Kidney (tissue), 13 donors: ENCODE measurements at regions not wholly inside any gene's neighbourhood (a gene's known extent, or its start where the extent isn't known, plus 50 kb on each side); places are given as distances from the start of the nearest gene placed in this dataset.

Experiments
- DNase-seq, 5 donors: peaks; one replicate each; pipeline ENCODE4 v3.0.0-alpha.2; 2013 to 2020
- FAIRE-seq: peaks from 2 replicates; lab custom pipeline; 2012; peaks lifted over from hg19 to GRCh38; lab: Jason Lieb, UNC
- H3K27ac ChIP-seq, 2 donors: one replicate each; pipeline ENCODE4 v1.7.0; 2013; ENCODE audit warnings: low read depth in 2 of 2, low read length in 2 of 2, inconsistent platforms in 1 of 2
- H3K27me3 ChIP-seq: one replicate; pipeline ENCODE4 v1.7.1; 2013; ENCODE audit warnings: low read length, inconsistent platforms; ENCODE audit not compliant: control insufficient read depth, insufficient read depth
- H3K36me3 ChIP-seq, 3 donors: one replicate each; pipeline versions ENCODE4 v1.7.0 to v1.7.1; 2013; ENCODE audit warnings: low read length in 3 of 3, control low read depth in 1 of 3, inconsistent platforms in 1 of 3; ENCODE audit not compliant: insufficient read depth in 3 of 3, control insufficient read depth in 2 of 3
- H3K4me1 ChIP-seq, 3 donors: one replicate each; pipeline versions ENCODE4 v1.7.0 to v1.7.1; 2013; ENCODE audit warnings: low read length in 3 of 3, inconsistent platforms in 1 of 3, low read depth in 1 of 3; ENCODE audit not compliant: control insufficient read depth in 2 of 3, insufficient read depth in 2 of 3
- H3K4me3 ChIP-seq, 3 donors: one replicate each; pipeline versions ENCODE4 v1.7.0 to v1.8.1; 2013; ENCODE audit warnings: low read length in 3 of 3, control low read depth in 1 of 3, inconsistent platforms in 1 of 3
- H3K9ac ChIP-seq, 3 donors: one replicate each; pipeline versions ENCODE4 v1.7.0 to v1.7.1; 2013; ENCODE audit warnings: low read length in 3 of 3, control low read depth in 1 of 3, inconsistent platforms in 1 of 3
- H3K9me3 ChIP-seq, 3 donors: one replicate each; pipeline versions ENCODE4 v1.7.0 to v1.7.1; 2013; ENCODE audit warnings: low read length in 3 of 3, control low read depth in 1 of 3, inconsistent platforms in 1 of 3; ENCODE audit not compliant: control insufficient read depth in 2 of 3, insufficient read depth in 1 of 3
- CTCF ChIP-seq: IDR thresholded peaks from 3 replicates; pipeline ENCODE4 v1.5.1; 2012; ENCODE audit warnings: mild to moderate bottlenecking, moderate library complexity, borderline replicate concordance; ENCODE audit not compliant: insufficient read depth; ENCODE audit errors: extremely low read depth
- intact Hi-C: fragments of 100-400 bp; cut with DNase I; formaldehyde crosslinking; loops from one replicate; pipeline ENCODE4 v1.11.1; 2022
- donor health status: control.
- donor health status: control.
- donor health status: control.
- donor health status: control.
- donor health status: control.
- donor health status: DM: yes; HTN: yes; CAD: no.
- donor health status: Normal renal cell carcinoma (clear cell type).

- FAIRE-seq = peak; percentile 50
- no peak for TF ChIP-seq CTCF
- intact Hi-C loops = loop anchor here (10.0 kb wide), 1 partner anchor 414 kb away; no protein-coding TSS in a partner anchor
- H3K9ac ChIP-seq = no peak overlapping the region
- no peak overlapping the region for H3K27ac ChIP-seq
- no peaks in the 10 kb centered on the region for H3K4me1 ChIP-seq
- H3K27me3 ChIP-seq = no peaks in the 10 kb centered on the region
- no peaks in the 10 kb centered on the region for H3K9me3 ChIP-seq
- no peak for DNase-seq
- no peak overlapping the region for H3K4me3 ChIP-seq
- no peaks in the 10 kb centered on the region for H3K36me3 ChIP-seq
Observed at GRCh38 chr11:114758627-114759026, 80.3 kb downstream of the NXPE2 start.

- DNase-seq (peak; percentile 75 to 87 (median 78)), FAIRE-seq (peak; percentile 42)
- H3K9me3 ChIP-seq = no peaks in the 10 kb centered on the region
- H3K27ac ChIP-seq = no peak overlapping the region
- no peaks in the 10 kb centered on the region for H3K4me1 ChIP-seq
- H3K27me3 ChIP-seq = no peaks in the 10 kb centered on the region
- no peaks in the 10 kb centered on the region for H3K36me3 ChIP-seq
- peak; percentile 65 for TF ChIP-seq CTCF
- intact Hi-C loops = no loop called here
- no peak overlapping the region for H3K9ac ChIP-seq
- H3K4me3 ChIP-seq = no peak overlapping the region
Observed at GRCh38 chr11:114762408-114762807, 84.1 kb downstream of the NXPE2 start.

- intact Hi-C loops = no loop called here
- FAIRE-seq = no peak
Observed at GRCh38 chr11:114764563-114764962, 86.2 kb downstream of the NXPE2 start.

More at GRCh38 chr11:114764563-114764962, 86.2 kb downstream of the NXPE2 start:
- Histone ChIP-seq H3K9ac (no peak overlapping the region), H3K4me3 (no peak overlapping the region), H3K4me1 (no peaks in the 10 kb centered on the region), H3K27ac (no peak overlapping the region), H3K27me3 (no peaks in the 10 kb centered on the region), H3K9me3 (no peaks in the 10 kb centered on the region), H3K36me3 (no peaks in the 10 kb centered on the region)
- no peak for TF ChIP-seq CTCF
- no peak for DNase-seq
